ENCODE measurements at regions not wholly inside any gene's neighbourhood (a gene's known extent, or its start where the extent isn't known, plus 50 kb on each side); places are given as distances from the start of the nearest gene placed in this dataset.

DNA sequence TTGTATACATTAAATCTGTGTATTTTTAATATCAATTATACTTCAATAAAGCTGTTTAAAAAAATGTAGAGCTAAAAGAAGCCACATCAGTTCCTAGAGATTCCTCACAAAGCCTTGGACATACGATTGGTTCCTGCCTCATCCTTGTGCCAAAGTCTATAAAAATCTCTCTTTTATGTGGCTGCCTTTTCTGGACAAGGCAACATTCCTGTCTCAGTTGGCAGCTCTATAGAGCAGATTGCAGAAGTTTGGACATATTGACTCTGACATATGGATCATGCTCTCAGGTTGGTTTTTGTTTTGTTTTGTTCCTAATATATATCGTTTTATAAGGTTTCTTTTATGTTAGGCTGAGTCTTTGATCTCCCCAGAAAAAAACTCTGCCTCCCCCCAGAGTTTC is 148.9 kb downstream of the MAFB start:
- Mint-ChIP-seq H3K36me3 (ENCODE audit: low read depth) (peaks cover 2% of the 10 kb centered on the region), H3K27me3 (ENCODE audit: low read depth) (peaks cover 36% of the 10 kb centered on the region), H3K4me1 (ENCODE audit: low read depth) (peaks cover 4% of the 10 kb centered on the region), H3K9me3 (ENCODE audit: low read depth) (no peaks in the 10 kb centered on the region), H3K27ac (ENCODE audit: unreplicated experiment) (no peak overlapping the region), H3K4me3 (ENCODE audit: unreplicated experiment) (no peak overlapping the region)
- TF ChIP-seq, protein P1, sequence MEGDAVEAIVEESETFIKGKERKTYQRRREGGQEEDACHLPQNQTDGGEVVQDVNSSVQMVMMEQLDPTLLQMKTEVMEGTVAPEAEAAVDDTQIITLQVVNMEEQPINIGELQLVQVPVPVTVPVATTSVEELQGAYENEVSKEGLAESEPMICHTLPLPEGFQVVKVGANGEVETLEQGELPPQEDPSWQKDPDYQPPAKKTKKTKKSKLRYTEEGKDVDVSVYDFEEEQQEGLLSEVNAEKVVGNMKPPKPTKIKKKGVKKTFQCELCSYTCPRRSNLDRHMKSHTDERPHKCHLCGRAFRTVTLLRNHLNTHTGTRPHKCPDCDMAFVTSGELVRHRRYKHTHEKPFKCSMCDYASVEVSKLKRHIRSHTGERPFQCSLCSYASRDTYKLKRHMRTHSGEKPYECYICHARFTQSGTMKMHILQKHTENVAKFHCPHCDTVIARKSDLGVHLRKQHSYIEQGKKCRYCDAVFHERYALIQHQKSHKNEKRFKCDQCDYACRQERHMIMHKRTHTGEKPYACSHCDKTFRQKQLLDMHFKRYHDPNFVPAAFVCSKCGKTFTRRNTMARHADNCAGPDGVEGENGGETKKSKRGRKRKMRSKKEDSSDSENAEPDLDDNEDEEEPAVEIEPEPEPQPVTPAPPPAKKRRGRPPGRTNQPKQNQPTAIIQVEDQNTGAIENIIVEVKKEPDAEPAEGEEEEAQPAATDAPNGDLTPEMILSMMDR (IDR thresholded peaks at IDR 0.05): no peak
- DNase-seq (ENCODE audit: low spot score): no peak

DNA sequence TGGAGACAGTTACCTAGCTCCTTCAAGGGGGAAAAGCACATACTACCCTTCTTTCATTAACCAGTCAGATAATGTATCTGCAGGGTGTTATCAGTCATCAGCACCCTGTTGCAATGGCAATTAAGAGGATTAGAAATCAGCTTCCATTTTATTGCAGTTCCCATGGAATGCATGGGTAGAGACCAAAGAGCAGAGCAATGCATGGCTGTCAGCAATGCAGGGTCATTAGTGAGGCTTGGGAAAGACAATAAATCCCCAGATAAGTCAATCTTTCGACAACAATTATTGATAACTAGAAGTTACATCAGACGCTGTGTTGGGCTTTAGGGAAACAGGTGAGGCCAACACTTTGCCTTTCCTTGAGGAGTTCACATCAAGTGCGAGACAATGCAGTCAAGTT is 150.9 kb downstream of the MAFB start:
- no peak for DNase-seq (ENCODE audit: low spot score)
- peaks cover 39% of the 10 kb centered on the region for H3K27me3 Mint-ChIP-seq (ENCODE audit: low read depth)
- TF ChIP-seq, protein P1 (IDR thresholded peaks at IDR 0.05): no peak
- H3K4me1 Mint-ChIP-seq (ENCODE audit: low read depth): peaks cover 4% of the 10 kb centered on the region
- no peak overlapping the region for H3K4me3 Mint-ChIP-seq (ENCODE audit: unreplicated experiment)
- H3K27ac Mint-ChIP-seq (ENCODE audit: unreplicated experiment): no peak overlapping the region
- H3K9me3 Mint-ChIP-seq (ENCODE audit: low read depth): peaks cover 4% of the 10 kb centered on the region
- H3K36me3 Mint-ChIP-seq (ENCODE audit: low read depth): peaks cover 5% of the 10 kb centered on the region

DNA sequence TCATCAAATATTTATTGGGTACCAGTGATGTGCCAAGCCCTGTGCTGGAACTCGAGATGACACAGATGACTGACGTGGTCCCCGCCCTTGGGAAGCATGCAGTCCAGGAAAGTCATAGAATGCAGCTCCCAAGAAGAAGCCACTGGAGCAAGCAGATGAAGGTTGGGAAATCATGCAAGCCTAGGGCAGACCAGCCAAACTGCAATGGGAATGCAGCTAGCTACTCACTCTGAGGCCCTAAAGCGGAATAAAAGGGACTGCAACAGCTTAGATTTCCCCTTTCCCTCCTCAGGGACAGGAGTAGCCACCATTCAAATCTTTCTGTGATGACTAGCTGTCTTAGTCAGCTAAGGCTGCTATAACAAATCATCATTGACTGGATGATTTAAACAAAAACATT is 152.2 kb downstream of the MAFB start:
- DNase-seq (ENCODE audit: low spot score): no peak
- Mint-ChIP-seq H3K27ac (ENCODE audit: unreplicated experiment) (no peak overlapping the region), H3K27me3 (ENCODE audit: low read depth) (peaks cover 38% of the 10 kb centered on the region), H3K36me3 (ENCODE audit: low read depth) (peaks cover 6% of the 10 kb centered on the region), H3K4me3 (ENCODE audit: unreplicated experiment) (no peak overlapping the region), H3K4me1 (ENCODE audit: low read depth) (peaks cover 4% of the 10 kb centered on the region), H3K9me3 (ENCODE audit: low read depth) (peaks cover 14% of the 10 kb centered on the region)
- TF ChIP-seq, protein P1 (IDR thresholded peaks at IDR 0.05): no peak

DNA sequence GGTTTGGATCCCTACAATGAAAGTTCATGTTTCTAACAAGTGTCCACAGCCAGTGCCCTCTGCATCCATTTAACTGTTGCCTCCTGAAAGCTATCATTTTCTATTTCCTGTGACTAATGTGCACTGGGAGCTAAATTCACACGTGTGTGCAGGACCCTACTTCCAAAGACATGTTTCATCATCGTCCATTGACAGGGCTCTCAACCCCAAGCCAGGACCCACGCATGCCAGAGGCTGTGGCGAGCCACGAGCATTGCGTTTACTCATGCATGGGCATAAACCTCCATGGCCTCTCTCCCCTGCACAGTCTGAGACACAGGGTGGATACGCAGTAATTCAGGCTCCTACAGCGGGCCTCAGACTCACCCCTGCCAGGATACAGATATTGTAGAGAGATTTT is 153.2 kb downstream of the MAFB start:
- Mint-ChIP-seq H3K36me3 (ENCODE audit: low read depth) (peaks cover 6% of the 10 kb centered on the region), H3K4me1 (ENCODE audit: low read depth) (peaks cover 4% of the 10 kb centered on the region), H3K27me3 (ENCODE audit: low read depth) (peaks cover 36% of the 10 kb centered on the region), H3K9me3 (ENCODE audit: low read depth) (peaks cover 22% of the 10 kb centered on the region), H3K27ac (ENCODE audit: unreplicated experiment) (no peak overlapping the region), H3K4me3 (ENCODE audit: unreplicated experiment) (no peak overlapping the region)
- DNase-seq (ENCODE audit: low spot score): no peak
- TF ChIP-seq, protein P1 (IDR thresholded peaks at IDR 0.05): no peak

DNA sequence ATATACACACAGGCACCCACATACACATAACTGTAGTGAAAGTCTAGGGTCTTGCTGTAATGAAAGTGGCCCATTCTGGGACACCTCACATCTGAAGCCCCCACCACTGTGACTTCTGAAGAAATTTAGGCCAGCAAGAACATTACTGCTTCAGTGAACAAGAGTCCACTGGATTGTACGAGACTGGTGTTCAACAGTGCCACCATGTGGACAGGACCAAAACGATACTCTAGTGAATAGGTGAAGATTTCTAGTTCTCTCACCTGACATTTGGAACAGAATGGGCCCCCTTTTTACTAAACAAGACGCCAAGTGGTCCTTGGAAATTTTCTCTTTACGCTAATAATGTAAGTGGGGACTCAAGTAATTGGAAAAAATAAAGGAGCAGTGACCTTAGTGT is 156.9 kb downstream of the MAFB start:
- no peak for DNase-seq (ENCODE audit: low spot score)
- H3K4me3 Mint-ChIP-seq (ENCODE audit: unreplicated experiment): no peak overlapping the region
- H3K27ac Mint-ChIP-seq (ENCODE audit: unreplicated experiment): no peak overlapping the region
- TF ChIP-seq, protein P1 (IDR thresholded peaks at IDR 0.05): peak; percentile 63
- H3K27me3 Mint-ChIP-seq (ENCODE audit: low read depth): peaks cover 19% of the 10 kb centered on the region
- H3K4me1 Mint-ChIP-seq (ENCODE audit: low read depth): no peaks in the 10 kb centered on the region
- peaks cover 6% of the 10 kb centered on the region for H3K36me3 Mint-ChIP-seq (ENCODE audit: low read depth)
- peaks cover 24% of the 10 kb centered on the region for H3K9me3 Mint-ChIP-seq (ENCODE audit: low read depth)

All from chondrocyte (in vitro differentiated cells).